ENCODE measurements at regions not wholly inside any gene's neighbourhood (a gene's known extent, or its start where the extent isn't known, plus 50 kb on each side); places are given as distances from the start of the nearest gene placed in this dataset.

- no peak for DNase-seq (ENCODE audit: low read depth in 1 of 2, low spot score in 2 of 2)
- H3K18ac ChIP-seq (ENCODE audit: extremely low read depth, low read length), result no peak overlapping the region
- H2BK20ac ChIP-seq (ENCODE audit: low read length), result no peak overlapping the region
- no peak overlapping the region for H2AFZ ChIP-seq (ENCODE audit: low read length)
- H3K23ac ChIP-seq (ENCODE audit: insufficient read length), result no peak overlapping the region
- H3K4me1 ChIP-seq (replicated peaks in 1 of 4; ENCODE audit: control insufficient read depth in 3 of 4, insufficient read depth in 4 of 4, low read length in 3 of 4), result no peaks in the 10 kb centered on the region
- no peaks in the 10 kb centered on the region for H3K27me3 ChIP-seq (replicated peaks in 1 of 4; ENCODE audit: control insufficient read depth in 3 of 4, extremely low read depth in 1 of 4, insufficient read depth in 3 of 4, low read length in 3 of 4)
- H2BK120ac ChIP-seq (replicated peaks; ENCODE audit: low read depth, low read length), result no peak overlapping the region
- no peak overlapping the region for H3K27ac ChIP-seq (ENCODE audit: low read depth, low read length)
- POLR2A ChIA-PET (ENCODE audit: partially characterized antibody), result no interaction called here
- no peak overlapping the region for H2AK5ac ChIP-seq (ENCODE audit: low read depth, low read length)
- no peak for FAIRE-seq
- H4K91ac ChIP-seq (replicated peaks; ENCODE audit: insufficient read length, low read length), result no peak overlapping the region
- CTCF ChIA-PET (ENCODE audit: partially characterized antibody), result interaction anchor here (1.0 kb wide), 1 partner anchor 304 kb away, joined by 3 read pairs; no protein-coding TSS in a partner anchor
- no peak overlapping the region for H3K14ac ChIP-seq (ENCODE audit: insufficient read length)
- no peaks in the 10 kb centered on the region for H4K20me1 ChIP-seq (replicated peaks in 1 of 2; ENCODE audit: control insufficient read depth in 1 of 2, insufficient read depth in 2 of 2, low read length in 2 of 2)
- H4K8ac ChIP-seq (ENCODE audit: extremely low read depth, insufficient read depth, low read length), result no peak overlapping the region
- peaks cover 0 to 7% of the 10 kb centered on the region in 2 experiments; a peak in 1 of 4 replicates for H3K9me3 ChIP-seq (ENCODE audit: insufficient read depth in 2 of 2, low read depth in 1 of 2, low read length in 1 of 2)
- H3K36me3 ChIP-seq (ENCODE audit: control insufficient read depth in 2 of 4, insufficient read depth in 4 of 4, low read length in 3 of 4), result no peaks in the 10 kb centered on the region
- H3K4me2 ChIP-seq (ENCODE audit: insufficient read depth in 1 of 2, low read depth in 2 of 2, low read length in 2 of 2), result no peak overlapping the region
- no peak overlapping the region for H3K9ac ChIP-seq (replicated peaks in 1 of 4; ENCODE audit: extremely low read depth in 1 of 4, low read depth in 3 of 4, low read length in 3 of 4)
- H3K56ac ChIP-seq (replicated peaks; ENCODE audit: insufficient read length, low read depth, low read length), result no peak overlapping the region
- no peak overlapping the region for H2BK5ac ChIP-seq (ENCODE audit: low read depth, low read length)
- WGBS, 2 experiments (ENCODE audit: extremely low coverage in 1 of 2, insufficient coverage in 1 of 2, insufficient read length in 1 of 2, insufficient replicate concordance in 2 of 2, low coverage in 1 of 2, low lambda C conversion rate in 2 of 2, missing lambda C conversion rate in 1 of 2), result 89% methylated on average over 6 of the region's 14 CpGs; no CpG with 5 or more reads in 1 of the 2 experiments
- H3K23me2 ChIP-seq (ENCODE audit: low read depth, low read length), result no peaks in the 10 kb centered on the region
- no peaks in the 10 kb centered on the region for H3K79me2 ChIP-seq (ENCODE audit: control insufficient read depth in 1 of 2, insufficient read depth in 2 of 2, low read length in 2 of 2)
- H2BK12ac ChIP-seq (ENCODE audit: low read depth, low read length), result no peak overlapping the region
- H3K79me1 ChIP-seq (ENCODE audit: low read depth, low read length), result no peaks in the 10 kb centered on the region
- no peak overlapping the region for H3K4ac ChIP-seq (replicated peaks; ENCODE audit: insufficient read length, low read depth, low read length)
- TF ChIP-seq EZH2 (IDR thresholded peaks at IDR 0.05; ENCODE audit: low read depth, low read length, severe bottlenecking) (no peak), ATF2 (IDR thresholded peaks at IDR 0.05; ENCODE audit: low read length) (no peak), EGR1 (IDR thresholded peaks at IDR 0.05; ENCODE audit: borderline replicate concordance, low read depth, low read length) (no peak), JUND (IDR thresholded peaks at IDR 0.05; ENCODE audit: low read length) (no peak), E2F6 (IDR thresholded peaks at IDR 0.05) (no peak), FOSL1 (IDR thresholded peaks at IDR 0.05; ENCODE audit: insufficient read depth, low read depth, low read length) (no peak), NANOG (IDR thresholded peaks at IDR 0.05; ENCODE audit: insufficient read depth, low read depth, low read length, poor library complexity, severe bottlenecking) (no peak), KDM1A (IDR thresholded peaks at IDR 0.05; ENCODE audit: borderline replicate concordance, low read length) (no peak), CTBP2 (IDR thresholded peaks at IDR 0.05; ENCODE audit: borderline replicate concordance, insufficient read depth, insufficient read length, low read length) (no peak), POLR2A (IDR thresholded peaks at IDR 0.05; ENCODE audit: control extremely low read depth in 1 of 2, low read depth in 2 of 2, low read length in 2 of 2) (no peak)
- no peak overlapping the region for H4K5ac ChIP-seq (ENCODE audit: insufficient read length, low read depth, low read length)
- no peak overlapping the region for H3K4me3 ChIP-seq (ENCODE audit: extremely low read depth in 1 of 4, insufficient read depth in 2 of 4, low read depth in 3 of 4, low read length in 4 of 4)
- no peak overlapping the region for H2BK15ac ChIP-seq (ENCODE audit: low read length)
These were observed 190.7 kb upstream of the TAC1 start for GRCh38 chr7:97541188-97541587.
